OCI-LY1 (cell line): ENCODE measurements at regions not wholly inside any gene's neighbourhood (a gene's known extent, or its start where the extent isn't known, plus 50 kb on each side); places are given as distances from the start of the nearest gene placed in this dataset.

Experiments used
- H2AFZ ChIP-seq: fragments of 200-600 bp; sonication (generic), shearing (Covaris generic); 2 replicates; pipeline ENCODE4 v1.6.0; 2014; ENCODE audit warnings: antibody characterized with exemption, mild to moderate bottlenecking, low read length
- H3F3A ChIP-seq: fragments of 200-600 bp; sonication (generic), shearing (Covaris generic); 2 replicates; pipeline ENCODE4 v1.6.0; 2014; ENCODE audit warnings: mild to moderate bottlenecking, antibody characterized with exemption, low read length, moderate library complexity; ENCODE audit not compliant: insufficient read depth
- H3K27ac ChIP-seq: fragments of 200-600 bp; sonication (generic); 2 replicates; pipeline ENCODE4 v1.5.1; 2014; ENCODE audit warnings: low read length, mixed run types, mild to moderate bottlenecking, low read depth; ENCODE audit not compliant: poor library complexity, severe bottlenecking
- H3K27me3 ChIP-seq: fragments of 200-600 bp; sonication (generic); 2 replicates; pipeline ENCODE4 v1.6.0; 2014; ENCODE audit warnings: antibody characterized with exemption, mild to moderate bottlenecking, low read length, moderate library complexity; ENCODE audit not compliant: insufficient read depth
- H3K36me3 ChIP-seq: fragments of 200-600 bp; sonication (generic); 2 replicates; pipeline ENCODE4 v1.6.1; 2014; ENCODE audit warnings: mild to moderate bottlenecking, antibody characterized with exemption, low read length, moderate library complexity, mixed read lengths; ENCODE audit not compliant: insufficient read depth
- H3K4me1 ChIP-seq: fragments of 200-600 bp; sonication (generic); 2 replicates; pipeline ENCODE4 v1.5.1; 2014; ENCODE audit warnings: mild to moderate bottlenecking, low read length, moderate library complexity; ENCODE audit not compliant: insufficient read depth, severe bottlenecking
- H3K4me2 ChIP-seq: fragments of 200-600 bp; sonication (generic), shearing (Covaris generic); 2 replicates; pipeline ENCODE4 v1.6.1; 2014; ENCODE audit warnings: low read length
- H3K4me3 ChIP-seq: fragments of 200-600 bp; sonication (generic); 2 replicates; pipeline ENCODE4 v1.5.1; 2014; ENCODE audit warnings: low read length, low read depth, mild to moderate bottlenecking, mixed read lengths; ENCODE audit not compliant: poor library complexity, severe bottlenecking
- H3K79me2 ChIP-seq: fragments of 200-600 bp; shearing (Covaris generic); 2 replicates; pipeline ENCODE4 v1.6.1; 2016; ENCODE audit warnings: mixed run types, low read length, mixed read lengths; ENCODE audit not compliant: insufficient read depth
- H3K9ac ChIP-seq: fragments of 200-600 bp; sonication (generic), shearing (Covaris generic); 2 replicates; pipeline ENCODE4 v1.6.1; 2014; ENCODE audit warnings: mild to moderate bottlenecking, low read length, mixed read lengths
- H3K9me2 ChIP-seq: fragments of 200-600 bp; sonication (generic), shearing (Covaris generic); 2 replicates; pipeline ENCODE4 v1.6.1; 2014; ENCODE audit warnings: low read depth, mild to moderate bottlenecking, low read length, mixed read lengths
- H3K9me3 ChIP-seq: fragments of 200-600 bp; shearing (Covaris generic); 2 replicates; pipeline ENCODE4 v1.6.1; 2014; ENCODE audit warnings: low read length, mixed read lengths
- H4K20me1 ChIP-seq: fragments of 200-600 bp; sonication (generic), shearing (Covaris generic); 2 replicates; pipeline ENCODE4 v1.6.0; 2016; ENCODE audit warnings: mild to moderate bottlenecking, low read length; ENCODE audit not compliant: insufficient read depth
- EZH2 ChIP-seq: fragments of 200-600 bp; sonication (generic), shearing (Covaris generic); IDR thresholded peaks from 2 replicates; pipeline ENCODE4 v1.8.0; 2017; ENCODE audit warnings: borderline replicate concordance, mixed run types, mild to moderate bottlenecking, antibody characterized with exemption, low read length, moderate library complexity, mixed read lengths
- TF ChIP-seq, protein P1 (sequence below): fragments of 200-600 bp; sonication (generic), shearing (Covaris generic); IDR thresholded peaks from 2 replicates; pipeline ENCODE4 v1.5.1; 2017; ENCODE audit warnings: mild to moderate bottlenecking, antibody characterized with exemption, low read length, moderate library complexity, mixed read lengths

DNA sequence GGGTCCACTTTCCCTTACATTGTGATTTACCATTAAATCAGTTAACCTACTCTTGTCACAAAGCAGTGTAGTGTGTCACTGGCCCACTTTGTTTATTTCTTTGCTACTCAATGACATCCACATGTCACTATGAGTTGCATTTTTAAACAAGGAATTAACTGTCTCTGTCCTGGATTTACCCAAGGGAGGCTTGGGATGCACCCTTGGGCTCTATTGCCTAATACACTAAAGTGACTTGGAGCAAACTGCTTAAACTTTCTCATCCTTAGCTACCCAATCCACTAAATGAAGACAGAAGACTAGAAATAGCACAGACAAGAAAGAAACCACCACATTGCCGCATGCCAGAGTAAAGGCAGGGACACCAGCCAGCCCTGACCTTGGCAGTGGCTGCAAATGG is 136.2 kb upstream of the TIAM1 start:
- Histone ChIP-seq H3F3A (no peaks in the 10 kb centered on the region), H3K79me2 (no peaks in the 10 kb centered on the region), H3K9me2 (no peaks in the 10 kb centered on the region), H3K27me3 (no peaks in the 10 kb centered on the region), H3K9me3 (0 out of 2 replicates have a peak, but pooled peaks cover 4% of the 10 kb centered on the region), H3K9ac (no peak overlapping the region), H3K4me1 (no peaks in the 10 kb centered on the region), H3K4me3 (no peak overlapping the region), H3K36me3 (no peaks in the 10 kb centered on the region), H2AFZ (no peak overlapping the region), H3K4me2 (no peak overlapping the region), H3K27ac (no peak overlapping the region), H4K20me1 (no peaks in the 10 kb centered on the region; the same call in 1 of the 2 replicates)
- TF ChIP-seq, protein P1, sequence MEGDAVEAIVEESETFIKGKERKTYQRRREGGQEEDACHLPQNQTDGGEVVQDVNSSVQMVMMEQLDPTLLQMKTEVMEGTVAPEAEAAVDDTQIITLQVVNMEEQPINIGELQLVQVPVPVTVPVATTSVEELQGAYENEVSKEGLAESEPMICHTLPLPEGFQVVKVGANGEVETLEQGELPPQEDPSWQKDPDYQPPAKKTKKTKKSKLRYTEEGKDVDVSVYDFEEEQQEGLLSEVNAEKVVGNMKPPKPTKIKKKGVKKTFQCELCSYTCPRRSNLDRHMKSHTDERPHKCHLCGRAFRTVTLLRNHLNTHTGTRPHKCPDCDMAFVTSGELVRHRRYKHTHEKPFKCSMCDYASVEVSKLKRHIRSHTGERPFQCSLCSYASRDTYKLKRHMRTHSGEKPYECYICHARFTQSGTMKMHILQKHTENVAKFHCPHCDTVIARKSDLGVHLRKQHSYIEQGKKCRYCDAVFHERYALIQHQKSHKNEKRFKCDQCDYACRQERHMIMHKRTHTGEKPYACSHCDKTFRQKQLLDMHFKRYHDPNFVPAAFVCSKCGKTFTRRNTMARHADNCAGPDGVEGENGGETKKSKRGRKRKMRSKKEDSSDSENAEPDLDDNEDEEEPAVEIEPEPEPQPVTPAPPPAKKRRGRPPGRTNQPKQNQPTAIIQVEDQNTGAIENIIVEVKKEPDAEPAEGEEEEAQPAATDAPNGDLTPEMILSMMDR, result no peak
- no peak for TF ChIP-seq EZH2

DNA sequence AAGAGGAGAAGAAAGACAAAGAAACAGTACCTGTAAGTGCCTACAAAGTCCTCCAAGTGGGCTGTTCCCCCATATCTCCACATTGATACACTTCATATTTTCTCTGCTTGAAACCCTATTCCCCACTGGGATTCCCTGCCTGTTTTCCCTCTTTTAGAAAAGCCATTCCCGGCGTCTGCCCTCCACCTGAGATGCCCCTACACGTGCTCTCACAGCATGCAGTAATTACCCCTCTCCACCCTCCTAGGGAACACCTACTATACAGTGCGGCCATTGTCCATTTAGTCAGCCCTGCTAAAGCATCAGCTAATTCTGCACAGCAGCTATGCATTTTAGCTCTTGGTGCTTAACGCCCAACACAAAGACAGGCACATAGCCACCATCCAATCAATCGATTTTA is 135.7 kb upstream of the TIAM1 start:
- no peak overlapping the region for H3K4me2 ChIP-seq
- H3K9ac ChIP-seq, result no peak overlapping the region
- no peaks in the 10 kb centered on the region for H3K4me1 ChIP-seq
- H3K79me2 ChIP-seq, result no peaks in the 10 kb centered on the region
- 0 out of 2 replicates have a peak, but pooled peaks cover 4% of the 10 kb centered on the region for H3K9me3 ChIP-seq
- no peak overlapping the region for H3K4me3 ChIP-seq
- H3F3A ChIP-seq, result no peaks in the 10 kb centered on the region
- no peak overlapping the region for H3K27ac ChIP-seq
- no peaks in the 10 kb centered on the region for H3K36me3 ChIP-seq
- H3K27me3 ChIP-seq, result no peaks in the 10 kb centered on the region
- H4K20me1 ChIP-seq, result no peaks in the 10 kb centered on the region; the same call in 1 of the 2 replicates
- no peak overlapping the region for H2AFZ ChIP-seq
- no peaks in the 10 kb centered on the region for H3K9me2 ChIP-seq
- TF ChIP-seq EZH2, result no peak
- TF ChIP-seq, protein P1, result no peak

DNA sequence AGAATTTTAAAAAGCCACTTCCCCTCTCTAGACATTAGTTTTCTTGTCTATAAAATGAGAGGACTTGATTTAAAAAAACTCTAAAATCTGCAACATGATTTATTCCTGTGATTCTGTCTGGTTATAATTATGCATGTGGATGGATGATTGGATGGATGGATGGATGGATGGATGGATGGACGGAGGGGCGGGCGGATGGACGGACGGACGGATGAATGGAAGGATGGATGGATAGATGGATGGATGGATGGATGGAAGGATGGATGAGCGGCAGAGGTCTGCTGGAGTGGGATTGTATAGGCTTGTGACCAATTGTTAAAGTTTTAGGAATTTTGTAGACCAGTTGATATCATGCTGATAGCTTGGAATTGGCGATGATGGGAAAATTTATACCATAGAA is 135.2 kb upstream of the TIAM1 start:
- 0 out of 2 replicates have a peak, but pooled peaks cover 4% of the 10 kb centered on the region for H3K9me3 ChIP-seq
- no peaks in the 10 kb centered on the region for H3K4me1 ChIP-seq
- H3K27ac ChIP-seq, result no peak overlapping the region
- no peak overlapping the region for H3K4me2 ChIP-seq
- H3F3A ChIP-seq, result no peaks in the 10 kb centered on the region
- no peaks in the 10 kb centered on the region for H3K9me2 ChIP-seq
- no peaks in the 10 kb centered on the region; the same call in 1 of the 2 replicates for H4K20me1 ChIP-seq
- H3K36me3 ChIP-seq, result no peaks in the 10 kb centered on the region
- no peak overlapping the region for H3K9ac ChIP-seq
- no peak overlapping the region for H2AFZ ChIP-seq
- H3K27me3 ChIP-seq, result no peaks in the 10 kb centered on the region
- no peak overlapping the region for H3K4me3 ChIP-seq
- H3K79me2 ChIP-seq, result no peaks in the 10 kb centered on the region
- no peak for TF ChIP-seq EZH2
- TF ChIP-seq, protein P1, result no peak
